ENCODE measurements at regions not wholly inside any gene's neighbourhood (a gene's known extent, or its start where the extent isn't known, plus 50 kb on each side); places are given as distances from the start of the nearest gene placed in this dataset.
A peak's percentile ranks its signal among the peaks of the same experiment; 100 is the strongest.

DNA sequence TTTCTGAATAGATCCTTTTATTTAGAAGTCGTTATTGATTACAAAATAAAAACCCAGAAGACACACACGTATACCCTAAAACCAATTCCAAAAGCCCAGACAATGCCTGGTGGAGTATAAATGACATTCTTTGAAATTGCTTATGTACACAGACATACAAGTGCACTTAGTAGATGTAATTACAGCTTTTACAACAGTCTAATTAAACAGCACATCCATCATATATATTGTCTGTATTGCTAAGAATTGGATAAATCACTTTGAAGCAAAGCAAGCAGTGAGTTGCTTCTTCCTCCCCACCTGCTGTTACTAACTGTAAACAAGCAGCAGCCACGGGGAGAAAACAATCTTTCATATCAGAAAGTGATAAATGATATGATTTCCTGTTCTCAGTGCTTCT, 645.7 kb downstream of the TLL1 start:
- TF ChIP-seq, protein P1, sequence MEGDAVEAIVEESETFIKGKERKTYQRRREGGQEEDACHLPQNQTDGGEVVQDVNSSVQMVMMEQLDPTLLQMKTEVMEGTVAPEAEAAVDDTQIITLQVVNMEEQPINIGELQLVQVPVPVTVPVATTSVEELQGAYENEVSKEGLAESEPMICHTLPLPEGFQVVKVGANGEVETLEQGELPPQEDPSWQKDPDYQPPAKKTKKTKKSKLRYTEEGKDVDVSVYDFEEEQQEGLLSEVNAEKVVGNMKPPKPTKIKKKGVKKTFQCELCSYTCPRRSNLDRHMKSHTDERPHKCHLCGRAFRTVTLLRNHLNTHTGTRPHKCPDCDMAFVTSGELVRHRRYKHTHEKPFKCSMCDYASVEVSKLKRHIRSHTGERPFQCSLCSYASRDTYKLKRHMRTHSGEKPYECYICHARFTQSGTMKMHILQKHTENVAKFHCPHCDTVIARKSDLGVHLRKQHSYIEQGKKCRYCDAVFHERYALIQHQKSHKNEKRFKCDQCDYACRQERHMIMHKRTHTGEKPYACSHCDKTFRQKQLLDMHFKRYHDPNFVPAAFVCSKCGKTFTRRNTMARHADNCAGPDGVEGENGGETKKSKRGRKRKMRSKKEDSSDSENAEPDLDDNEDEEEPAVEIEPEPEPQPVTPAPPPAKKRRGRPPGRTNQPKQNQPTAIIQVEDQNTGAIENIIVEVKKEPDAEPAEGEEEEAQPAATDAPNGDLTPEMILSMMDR (IDR thresholded peaks at IDR 0.05; ENCODE audit: control insufficient read depth, insufficient read depth, low read depth, low read length, missing control alignments): no peak
- no peak for DNase-seq (ENCODE audit: low read depth)

DNA sequence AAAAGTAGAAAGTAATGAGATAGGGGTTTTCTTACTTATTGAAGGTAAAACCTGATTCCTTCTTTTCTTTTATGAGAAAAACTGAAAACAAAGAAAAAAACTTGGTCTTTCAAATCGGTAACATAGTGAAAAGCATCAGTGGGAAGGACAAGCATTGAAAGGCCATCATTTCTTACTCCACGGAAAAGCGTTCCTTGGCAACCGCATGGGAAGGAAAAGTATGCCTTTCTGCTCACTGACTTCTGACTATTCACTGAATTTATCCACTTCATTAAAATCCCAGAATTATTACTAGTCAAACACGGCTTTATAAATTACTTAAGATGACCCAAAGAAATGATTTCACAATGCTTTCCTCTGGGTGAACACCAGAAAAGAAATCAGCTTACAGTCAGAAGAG, 646.7 kb downstream of the TLL1 start:
- no peak for DNase-seq (ENCODE audit: low read depth)
- TF ChIP-seq, protein P1 (IDR thresholded peaks at IDR 0.05; ENCODE audit: control insufficient read depth, insufficient read depth, low read depth, low read length, missing control alignments): no peak
- no peak overlapping the region for H3K4me3 ChIP-seq (ENCODE audit: control insufficient read depth, low read depth, low read length)

More for the DNA sequence above, 645.7 kb downstream of the TLL1 start:
- no peak overlapping the region for H3K4me3 ChIP-seq (ENCODE audit: control insufficient read depth, low read depth, low read length)

GRCh38 chr4:166527500-166527899, 654.5 kb downstream of the TLL1 start:
- DNase-seq (ENCODE audit: low read depth): peak; percentile 4
- H3K4me3 ChIP-seq (ENCODE audit: control insufficient read depth, low read depth, low read length): no peak overlapping the region
- TF ChIP-seq, protein P1 (IDR thresholded peaks at IDR 0.05; ENCODE audit: control insufficient read depth, insufficient read depth, low read depth, low read length, missing control alignments): no peak

DNA sequence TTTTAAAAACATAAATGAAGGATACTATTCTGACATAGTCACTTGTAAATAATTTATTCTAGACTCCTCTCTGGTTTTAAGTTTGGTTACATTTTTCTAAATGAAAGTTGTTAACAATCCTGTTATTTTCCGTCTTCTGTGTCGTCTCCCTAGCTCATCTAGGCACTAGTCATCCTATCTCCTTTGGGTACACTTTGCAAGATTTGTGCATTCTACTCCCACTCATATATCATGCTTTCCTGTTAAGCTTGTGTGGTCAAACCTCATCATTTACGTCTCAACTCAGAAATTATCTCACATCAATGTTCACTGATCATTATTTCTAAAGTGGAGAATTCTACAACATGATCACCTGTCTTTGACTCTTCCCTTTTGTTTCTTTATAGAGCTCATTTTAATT, 658.7 kb downstream of the TLL1 start:
- no peak overlapping the region for H3K4me3 ChIP-seq (ENCODE audit: control insufficient read depth, low read depth, low read length)
- no peak for DNase-seq (ENCODE audit: low read depth)
- TF ChIP-seq, protein P1 (IDR thresholded peaks at IDR 0.05; ENCODE audit: control insufficient read depth, insufficient read depth, low read depth, low read length, missing control alignments): no peak

- no peak overlapping the region for H3K4me3 ChIP-seq (ENCODE audit: control insufficient read depth, low read depth, low read length)
- TF ChIP-seq, protein P1 (IDR thresholded peaks at IDR 0.05; ENCODE audit: control insufficient read depth, insufficient read depth, low read depth, low read length, missing control alignments): no peak
- no peak for DNase-seq (ENCODE audit: low read depth)
These were observed 662.8 kb downstream of the TLL1 start for GRCh38 chr4:166535865-166536264.

DNA sequence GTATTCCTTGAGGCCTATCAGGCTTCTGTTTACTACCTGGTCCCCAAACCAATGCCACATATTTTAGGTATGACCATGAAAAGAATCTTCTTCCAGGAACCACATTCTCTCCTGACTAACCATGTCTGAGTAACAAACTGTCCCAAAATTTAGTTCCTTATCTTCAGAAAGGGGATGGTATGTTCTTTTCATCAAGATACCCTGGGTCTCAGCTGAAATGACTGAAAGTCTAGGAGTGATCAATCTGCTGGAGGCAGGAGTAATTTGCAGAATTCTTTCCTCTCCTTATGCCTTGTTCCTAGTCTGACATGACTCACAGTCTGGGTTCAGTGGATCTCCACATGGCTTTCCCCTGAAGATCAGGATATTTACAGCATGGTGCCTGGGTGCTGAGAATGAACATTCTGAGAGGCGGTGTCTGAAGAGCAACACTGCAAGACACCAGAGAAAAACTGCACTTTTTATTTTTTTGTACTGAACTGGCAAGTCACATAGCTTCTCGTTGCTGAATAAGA, 665.5 kb downstream of the TLL1 start:
- TF ChIP-seq, protein P1 (IDR thresholded peaks at IDR 0.05; ENCODE audit: control insufficient read depth, insufficient read depth, low read depth, low read length, missing control alignments): no peak
- DNase-seq (ENCODE audit: low read depth): no peak

DNA sequence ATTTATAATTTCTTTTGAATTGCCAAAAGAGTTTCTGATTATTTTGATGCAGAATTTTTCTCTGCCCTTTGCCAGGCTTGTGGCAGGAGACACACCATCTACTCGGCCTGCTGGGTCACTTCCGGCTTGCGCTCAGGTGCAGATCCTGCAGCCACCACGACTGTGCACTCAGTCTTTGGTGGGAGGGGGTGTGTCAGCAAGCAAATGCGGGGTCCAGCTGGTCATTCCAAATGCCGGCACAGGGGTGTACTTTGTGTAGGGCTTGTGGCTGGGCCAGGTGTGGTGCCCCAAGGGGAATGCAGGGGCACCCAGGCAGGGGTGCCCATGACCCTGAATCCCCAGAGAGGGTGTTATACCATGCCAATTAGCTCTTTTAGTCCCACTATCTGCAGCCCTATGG, 673.0 kb downstream of the TLL1 start:
- DNase-seq (ENCODE audit: low read depth): no peak
- no peak overlapping the region for H3K4me3 ChIP-seq (ENCODE audit: control insufficient read depth, low read depth, low read length)
- TF ChIP-seq, protein P1 (IDR thresholded peaks at IDR 0.05; ENCODE audit: control insufficient read depth, insufficient read depth, low read depth, low read length, missing control alignments): no peak

More for the DNA sequence above, 665.5 kb downstream of the TLL1 start:
- no peak overlapping the region for H3K4me3 ChIP-seq (ENCODE audit: control insufficient read depth, low read depth, low read length)
